ENCODE measurements at regions not wholly inside any gene's neighbourhood (a gene's known extent, or its start where the extent isn't known, plus 50 kb on each side); places are given as distances from the start of the nearest gene placed in this dataset.
"Not testable (repeated sequence)": the region's sequence is repeated elsewhere in the genome, so short reads cannot be mapped to it uniquely, and the experiment has no call there.

DNA sequence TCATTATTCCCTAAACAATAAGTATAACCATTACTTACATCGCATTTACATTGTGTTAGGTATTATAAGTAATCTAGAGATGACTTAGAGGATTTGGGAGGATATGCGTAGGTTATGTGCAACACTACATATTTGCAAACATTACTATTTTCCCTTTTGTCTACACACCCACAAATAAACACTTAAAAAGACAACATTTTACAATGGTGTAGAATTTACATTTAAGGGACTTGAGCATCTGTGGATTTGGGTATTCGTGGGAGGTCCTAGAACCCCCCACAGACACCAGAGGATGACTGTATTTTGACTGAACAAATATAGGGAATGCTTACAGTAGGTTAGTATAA lies 220.2 kb upstream of the MYO3A start:
- no peak for DNase-seq (ENCODE audit: low read depth)

DNA sequence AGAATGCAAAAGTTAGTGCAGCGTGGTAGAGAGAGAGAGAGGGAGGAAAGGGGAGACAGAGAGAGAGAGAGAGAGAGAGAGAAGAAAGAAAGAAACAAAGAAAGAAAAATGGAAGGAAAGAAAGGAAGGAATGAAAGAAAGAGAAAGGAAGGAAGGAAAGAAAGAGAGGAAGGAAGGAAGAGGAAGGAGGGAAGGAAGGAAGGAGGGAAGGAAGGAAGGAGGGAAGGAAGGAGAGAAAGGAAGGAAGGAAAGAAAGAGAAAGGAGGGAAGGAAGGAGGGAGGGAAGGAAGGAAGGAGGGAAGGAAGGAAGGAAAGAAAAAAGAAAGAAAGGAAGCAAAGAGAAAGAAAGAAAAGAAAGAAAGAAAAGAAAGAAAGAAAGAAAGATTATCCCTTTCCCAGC lies 209.8 kb upstream of the MYO3A start:
- DNase-seq (ENCODE audit: low read depth): no peak

- no peak for DNase-seq (ENCODE audit: low read depth)
These were observed 207.9 kb upstream of the MYO3A start for GRCh38 chr10:25725917-25726716.

DNA sequence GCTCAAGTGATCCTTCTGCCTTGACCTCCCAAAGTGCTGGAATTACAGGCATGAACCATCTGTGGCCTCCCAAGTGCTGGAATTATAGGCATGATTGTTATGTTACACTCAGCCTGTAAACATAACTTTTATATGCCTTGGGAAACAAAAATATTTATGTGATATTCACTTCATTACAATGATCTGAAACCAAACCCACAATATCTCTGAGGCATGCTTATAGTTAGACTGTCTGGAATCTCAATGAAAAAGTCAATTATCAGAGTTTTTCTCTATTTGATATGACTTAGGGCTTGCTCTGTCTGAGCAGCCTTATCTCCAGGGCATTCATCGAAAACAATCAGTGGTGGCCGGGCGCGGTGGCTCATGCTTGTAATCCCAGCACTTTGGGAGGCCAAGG lies 195.3 kb upstream of the MYO3A start:
- DNase-seq (ENCODE audit: low read depth): no peak

DNA sequence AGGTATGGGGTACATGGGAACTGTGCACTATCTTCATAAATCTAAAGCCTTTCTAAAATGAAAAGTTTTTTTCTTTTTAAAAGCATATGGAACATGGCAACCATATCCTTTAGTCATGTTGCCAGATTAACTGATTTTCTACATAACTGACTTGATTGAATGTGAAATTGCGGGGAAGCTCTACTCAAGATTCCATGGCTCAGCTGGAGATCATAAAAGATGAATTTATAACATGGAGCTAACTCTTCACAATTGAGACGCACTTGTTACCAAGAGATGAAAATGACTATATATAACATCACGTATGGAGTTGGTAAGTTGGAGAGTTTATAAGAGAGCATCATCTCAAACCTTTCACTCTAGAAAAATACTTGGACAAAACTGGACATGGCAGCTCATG lies 190.2 kb upstream of the MYO3A start:
- no peak for DNase-seq (ENCODE audit: low read depth)

GRCh38 chr10:25744574-25744973 lies 189.5 kb upstream of the MYO3A start:
- no peak for DNase-seq (ENCODE audit: low read depth)

GRCh38 chr10:25745976-25746375 lies 188.1 kb upstream of the MYO3A start:
- DNase-seq (ENCODE audit: low read depth): no peak

- no peak for DNase-seq (ENCODE audit: low read depth)
These were observed 186.9 kb upstream of the MYO3A start for GRCh38 chr10:25747084-25747483.

- DNase-seq (ENCODE audit: low read depth): no peak
These were observed 185.5 kb upstream of the MYO3A start for GRCh38 chr10:25748509-25748908.

DNA sequence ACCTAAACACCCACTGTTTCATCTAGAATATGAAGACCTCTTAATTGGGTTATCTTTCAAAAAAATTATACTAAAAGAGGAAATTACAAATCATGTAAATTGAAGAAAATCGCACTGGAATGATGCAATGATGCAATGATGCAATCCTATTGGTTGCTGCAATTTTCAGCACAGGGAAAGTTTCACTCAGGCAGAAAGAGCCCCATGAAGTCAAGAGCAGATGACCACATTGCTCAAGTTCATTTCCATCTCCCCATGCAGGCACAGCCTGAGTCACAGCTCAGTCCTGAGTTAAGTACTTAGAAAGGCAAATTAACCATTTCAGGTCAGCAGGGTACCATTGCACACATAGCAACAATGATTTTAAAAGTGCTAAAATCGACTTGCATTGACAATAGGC lies 180.3 kb upstream of the MYO3A start:
- DNase-seq (ENCODE audit: low read depth): no peak

DNA sequence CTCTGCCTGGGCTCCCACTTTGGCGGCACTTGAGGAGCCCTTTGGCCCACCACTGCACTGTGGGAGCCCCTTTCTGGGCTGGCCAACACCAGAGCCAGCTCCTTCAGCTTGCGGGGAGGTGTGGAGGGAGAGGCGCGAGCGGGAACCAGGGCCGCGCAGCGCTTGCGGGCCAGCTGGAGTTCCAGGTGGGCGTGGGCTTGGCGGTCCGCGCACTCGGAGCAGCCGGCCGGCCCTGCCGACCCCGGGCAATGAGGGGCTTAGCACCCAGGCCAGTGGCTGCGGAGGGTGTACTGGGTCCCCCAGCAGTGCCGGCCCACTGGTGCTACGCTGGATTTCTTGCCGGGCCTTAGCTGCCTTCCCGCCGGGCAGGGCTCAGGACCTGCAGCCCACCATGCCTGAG lies 178.2 kb upstream of the MYO3A start:
- not testable (repeated sequence) for DNase-seq (ENCODE audit: low read depth)

DNA sequence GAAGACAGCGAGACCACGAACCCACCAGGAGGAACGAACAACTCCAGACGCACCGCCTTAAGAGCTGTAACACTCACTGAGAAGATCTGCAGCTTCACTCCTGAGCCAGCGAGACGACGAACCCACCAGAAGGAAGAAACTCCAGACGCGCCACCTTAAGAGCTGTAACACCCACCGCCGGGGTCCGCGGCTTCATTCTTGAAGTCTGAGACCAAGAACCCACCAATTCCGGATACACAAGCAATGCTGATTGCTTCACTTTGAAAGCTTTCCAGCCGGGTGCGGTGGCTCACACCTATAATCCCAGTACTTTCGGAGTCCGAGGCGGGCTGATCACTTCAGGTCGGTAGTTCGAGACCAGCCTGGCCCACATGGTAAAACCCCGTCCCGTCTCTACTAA lies 177.2 kb upstream of the MYO3A start:
- DNase-seq (ENCODE audit: low read depth): no peak

DNA sequence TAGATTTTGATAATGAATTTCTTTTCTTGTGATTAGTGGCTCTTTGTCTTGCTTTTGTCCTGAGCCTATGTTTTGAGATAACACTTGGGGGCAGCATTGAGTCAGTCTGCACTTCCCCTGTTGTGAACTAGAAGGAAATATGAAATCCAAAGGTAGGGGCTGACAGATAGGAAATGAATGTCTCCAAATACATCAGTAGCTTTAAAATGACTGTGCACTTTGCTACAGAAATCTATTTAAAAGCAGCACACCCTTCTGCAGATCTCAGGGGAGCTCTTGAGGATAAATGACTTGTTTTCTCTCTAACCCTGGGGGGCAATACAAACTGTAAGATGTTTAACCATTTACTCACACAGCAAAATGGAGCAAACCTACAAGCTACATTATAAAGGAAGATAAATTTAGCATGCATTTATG lies 176.0 kb upstream of the MYO3A start:
- DNase-seq (ENCODE audit: low read depth): no peak

- DNase-seq (ENCODE audit: low read depth): no peak
These were observed 175.5 kb upstream of the MYO3A start for GRCh38 chr10:25758511-25758910.

- no peak for DNase-seq (ENCODE audit: low read depth)
These were observed 172.1 kb upstream of the MYO3A start for GRCh38 chr10:25761937-25762336.

DNA sequence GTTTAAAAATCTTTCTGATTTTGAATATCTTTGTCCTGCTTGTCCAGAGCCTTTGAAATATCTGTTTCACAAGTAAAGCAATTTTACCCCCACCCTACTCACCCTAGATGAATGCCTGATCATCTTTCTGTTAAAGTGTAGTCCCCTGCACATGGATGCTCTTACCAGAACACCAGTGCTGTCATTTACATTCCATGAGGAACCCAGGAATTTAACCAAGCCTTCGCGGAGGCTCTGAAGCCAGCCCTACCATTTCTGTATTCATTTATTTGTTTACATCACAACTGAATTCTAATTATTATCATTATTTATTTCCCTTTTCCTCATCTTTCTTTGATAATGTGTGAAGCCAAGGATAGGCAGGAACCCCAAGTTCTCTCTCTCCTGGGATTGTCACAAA lies 167.8 kb upstream of the MYO3A start:
- no peak for DNase-seq (ENCODE audit: low read depth)

- DNase-seq (ENCODE audit: low read depth): no peak
These were observed 167.3 kb upstream of the MYO3A start for GRCh38 chr10:25766687-25767221.

- no peak for DNase-seq (ENCODE audit: low read depth)
These were observed 165.9 kb upstream of the MYO3A start for GRCh38 chr10:25768167-25768566.

GRCh38 chr10:25778646-25779045 lies 155.4 kb upstream of the MYO3A start:
- no peak for DNase-seq (ENCODE audit: low read depth)

- no peak for DNase-seq (ENCODE audit: low read depth)
These were observed 147.9 kb upstream of the MYO3A start for GRCh38 chr10:25786161-25786560.

- no peak for DNase-seq (ENCODE audit: low read depth)
These were observed 147.1 kb upstream of the MYO3A start for GRCh38 chr10:25786899-25787298.

DNA sequence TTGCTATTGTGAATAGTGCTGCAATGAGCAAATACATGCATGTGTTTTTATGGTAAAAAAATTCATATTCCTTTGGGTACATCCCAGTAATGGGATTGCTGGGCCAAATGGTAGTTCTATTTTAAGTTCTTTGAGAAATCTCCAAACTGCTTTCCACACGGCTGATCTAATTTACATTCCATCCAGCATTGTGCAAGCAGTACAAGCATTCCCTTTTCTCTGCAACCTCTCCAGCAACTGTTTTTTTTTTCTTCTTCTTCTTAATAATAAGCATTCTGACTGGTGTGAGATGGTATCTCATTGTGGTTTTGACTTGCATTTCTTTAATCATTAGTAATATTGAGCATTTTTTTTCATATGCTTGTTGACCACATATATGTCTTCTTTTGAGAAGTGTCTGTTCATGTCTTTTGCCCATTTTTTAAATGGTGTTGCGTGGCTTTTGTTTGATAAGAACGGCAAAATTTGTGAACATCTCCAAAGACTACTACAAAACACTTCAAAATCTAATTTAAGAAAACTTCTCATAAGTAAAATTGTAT lies 136.1 kb upstream of the MYO3A start:
- no peak for DNase-seq (ENCODE audit: low read depth)

GRCh38 chr10:25804505-25804904 lies 129.5 kb upstream of the MYO3A start:
- DNase-seq (ENCODE audit: low read depth): no peak

DNA sequence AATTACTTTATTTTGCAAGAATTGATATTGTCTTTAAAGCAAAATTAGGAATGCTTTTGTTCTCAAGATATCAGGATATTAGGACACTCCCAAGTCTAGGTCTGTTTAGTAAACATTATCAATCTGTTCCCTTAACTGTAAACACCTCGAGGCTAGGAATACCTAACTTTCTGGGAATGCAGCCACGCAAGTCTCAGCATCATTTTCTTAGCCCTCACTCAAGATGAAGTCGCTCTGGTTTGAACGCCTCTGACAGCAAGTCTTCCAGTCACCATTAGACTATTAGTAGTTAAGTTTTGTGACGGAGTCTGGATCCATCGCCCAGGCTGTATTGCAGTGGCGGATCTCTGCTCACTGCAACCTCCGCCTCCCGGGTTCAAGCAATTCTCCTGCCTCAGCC lies 128.0 kb upstream of the MYO3A start:
- DNase-seq (ENCODE audit: low read depth): no peak
